OCI-LY1 (cell line): ENCODE measurements at regions not wholly inside any gene's neighbourhood (a gene's known extent, or its start where the extent isn't known, plus 50 kb on each side); places are given as distances from the start of the nearest gene placed in this dataset.

Source experiments
- CTCF ChIP-seq: fragments of 200-600 bp; sonication (generic), shearing (Covaris generic); IDR thresholded peaks from 2 replicates; pipeline ENCODE4 v1.5.1; 2017; ENCODE audit warnings: mild to moderate bottlenecking, antibody characterized with exemption, low read length, moderate library complexity, mixed read lengths
- EZH2 ChIP-seq: fragments of 200-600 bp; sonication (generic), shearing (Covaris generic); IDR thresholded peaks from 2 replicates; pipeline ENCODE4 v1.8.0; 2017; ENCODE audit warnings: borderline replicate concordance, mixed run types, mild to moderate bottlenecking, antibody characterized with exemption, low read length, moderate library complexity, mixed read lengths

DNA sequence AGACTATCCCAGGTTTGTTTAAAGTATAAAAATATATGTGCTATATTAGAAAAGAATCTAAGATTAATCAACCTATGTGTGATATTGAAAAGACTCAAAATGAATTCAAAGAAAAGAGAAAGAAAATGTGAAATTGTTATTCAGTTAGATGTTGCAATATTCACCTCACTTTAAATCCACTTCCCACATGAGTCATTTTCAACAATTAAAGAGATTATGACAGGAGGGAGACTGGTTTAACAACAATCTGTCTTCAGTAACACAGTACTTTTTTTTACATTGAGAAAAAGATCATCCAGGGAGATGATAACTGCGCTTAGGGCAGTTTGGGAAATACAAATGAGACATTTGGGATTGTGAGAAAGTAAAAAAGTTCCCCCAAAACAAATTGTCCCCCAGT is 1246.2 kb downstream of the SLITRK1 start:
- TF ChIP-seq EZH2 (no peak), CTCF (no peak)
